ENCODE measurements at regions not wholly inside any gene's neighbourhood (a gene's known extent, or its start where the extent isn't known, plus 50 kb on each side); places are given as distances from the start of the nearest gene placed in this dataset.
"Not testable (repeated sequence)": the region's sequence is repeated elsewhere in the genome, so short reads cannot be mapped to it uniquely, and the experiment has no call there.

- DNase-seq: no peak
Observed at GRCh38 chr20:56689318-56689717, 60.2 kb downstream of the TFAP2C start.

GRCh38 chr20:56689852-56690485 lies 60.9 kb downstream of the TFAP2C start:
- no peak for DNase-seq

GRCh38 chr20:56690531-56691175 lies 61.5 kb downstream of the TFAP2C start:
- DNase-seq: no peak

- DNase-seq: no peak
Observed at GRCh38 chr20:56691325-56691998, 62.4 kb downstream of the TFAP2C start.

GRCh38 chr20:56693217-56693616 lies 64.1 kb downstream of the TFAP2C start:
- DNase-seq: no peak

GRCh38 chr20:56697476-56697875 lies 68.4 kb downstream of the TFAP2C start:
- DNase-seq: no peak

GRCh38 chr20:56698297-56698696 lies 69.2 kb downstream of the TFAP2C start:
- DNase-seq: no peak

GRCh38 chr20:56698749-56699148 lies 69.6 kb downstream of the TFAP2C start:
- no peak for DNase-seq

GRCh38 chr20:56702931-56703840 lies 74.1 kb downstream of the TFAP2C start:
- DNase-seq: no peak

GRCh38 chr20:56706867-56707360 lies 77.8 kb downstream of the TFAP2C start:
- DNase-seq: no peak

GRCh38 chr20:56708991-56709390 lies 79.9 kb downstream of the TFAP2C start:
- DNase-seq: no peak

GRCh38 chr20:56710125-56710524 lies 81.0 kb downstream of the TFAP2C start:
- no peak for DNase-seq

- DNase-seq: not testable (repeated sequence)
Observed at GRCh38 chr20:56710577-56710976, 81.5 kb downstream of the TFAP2C start.

- no peak for DNase-seq
Observed at GRCh38 chr20:56711018-56711417, 81.9 kb downstream of the TFAP2C start.

GRCh38 chr20:56715309-56715708 lies 86.2 kb downstream of the TFAP2C start:
- DNase-seq: no peak

- no peak for DNase-seq
Observed at GRCh38 chr20:56715902-56716519, 86.9 kb downstream of the TFAP2C start.

GRCh38 chr20:56716806-56717205 lies 87.7 kb downstream of the TFAP2C start:
- DNase-seq: no peak

- DNase-seq: no peak
Observed at GRCh38 chr20:56718816-56719215, 89.7 kb downstream of the TFAP2C start.

- DNase-seq: no peak
Observed at GRCh38 chr20:56720620-56721213, 91.6 kb downstream of the TFAP2C start.

GRCh38 chr20:56722042-56722441 lies 92.9 kb downstream of the TFAP2C start:
- peak; percentile 7 for DNase-seq

- DNase-seq: no peak
Observed at GRCh38 chr20:56723331-56723730, 94.2 kb downstream of the TFAP2C start.

Data from muscle of arm (tissue), 1 donor.